ENCODE measurements at regions not wholly inside any gene's neighbourhood (a gene's known extent, or its start where the extent isn't known, plus 50 kb on each side); places are given as distances from the start of the nearest gene placed in this dataset.
A peak's percentile ranks its signal among the peaks of the same experiment; 100 is the strongest.

- no peak overlapping the region for H3K4me3 ChIP-seq
- peaks cover 27% of the 10 kb centered on the region for H4K20me1 ChIP-seq (replicated peaks; ENCODE audit: control insufficient read depth, insufficient read depth, low read length)
- no peaks in the 10 kb centered on the region for H3K36me3 ChIP-seq (ENCODE audit: control insufficient read depth, insufficient read depth, low read length)
- H3K9me1 ChIP-seq (ENCODE audit: control insufficient read depth, insufficient read depth, low read length): no peaks in the 10 kb centered on the region
- no TSS peak for BruUV-seq (replicated peaks)
- H3K27ac ChIP-seq (ENCODE audit: extremely low read depth, low read depth, low read length): no peak overlapping the region
- FAIRE-seq (no peak), ATAC-seq (peak; percentile 18), DNase-seq (ENCODE audit: extremely low read depth in 1 of 4, low spot score in 3 of 4) (no peak)
- H3K27me3 ChIP-seq (ENCODE audit: control insufficient read depth in 2 of 2, insufficient read depth in 2 of 2, low read length in 2 of 2): peaks cover 20 to 64% of the 10 kb centered on the region in 2 experiments
- TF ChIP-seq EP300 (IDR thresholded peaks at IDR 0.05; ENCODE audit: low read length) (no peak), REST (IDR thresholded peaks at IDR 0.05; ENCODE audit: borderline replicate concordance) (no peak), REST (CRISPR knock-in tag; IDR thresholded peaks at IDR 0.05; ENCODE audit: low read depth) (0 out of 2 replicates have a peak, but pooled peaks have one; percentile 43), STAG1 (CRISPR knock-in tag; IDR thresholded peaks at IDR 0.05; ENCODE audit: borderline replicate concordance) (0 out of 2 replicates have a peak, but pooled peaks have one; percentile 7)
- no peak overlapping the region for H2AFZ ChIP-seq (ENCODE audit: low read depth, low read length)
- ChIA-PET CTCF (ENCODE audit: low intra/inter-chr PET ratio) (interaction anchor here (0.8 kb wide), 1 partner anchor 794 kb away, joined by 3 read pairs; no protein-coding TSS in a partner anchor), POLR2A (interaction anchor here (0.5 to 0.6 kb wide), 2 partner anchors 197 to 221 kb away, joined by 3 to 5 read pairs; no protein-coding TSS in a partner anchor)
- WGBS (ENCODE audit: insufficient coverage, low coverage, missing lambda C conversion rate): 10% methylated on average over 12 of the region's 12 CpGs
- no peaks in the 10 kb centered on the region for H3K9me3 ChIP-seq (replicated peaks; ENCODE audit: control insufficient read depth, insufficient read depth, low read depth, low read length)
- H3K79me2 ChIP-seq (ENCODE audit: control insufficient read depth, insufficient read depth, low read length): no peaks in the 10 kb centered on the region
- intact Hi-C loops (cut with micrococcal nuclease) (loop anchor here (1.0 to 10.0 kb wide), 3 partner anchors 167 to 633 kb away; no protein-coding TSS in a partner anchor), in situ Hi-C loops (cut with MboI) (loop anchor here (10.0 kb wide), 1 partner anchor 883 kb away; the partner anchor contains the start of gene PLXNA4)
- H3K4me1 ChIP-seq (replicated peaks in 1 of 2; ENCODE audit: control insufficient read depth in 2 of 2, insufficient read depth in 2 of 2, low read length in 2 of 2): peaks cover 0 to 8% of the 10 kb centered on the region in 2 experiments; a peak in 2 of 5 replicates
- no peak overlapping the region for H3K9ac ChIP-seq (ENCODE audit: insufficient read depth in 1 of 2, low read depth in 2 of 2, low read length in 2 of 2)
- H3K4me2 ChIP-seq (ENCODE audit: insufficient read depth, low read length): no peak overlapping the region
These were observed 135.2 kb upstream of the PODXL start for GRCh38 chr7:131691454-131692130.
